WI38 (cell line): ENCODE measurements at regions not wholly inside any gene's neighbourhood (a gene's known extent, or its start where the extent isn't known, plus 50 kb on each side); places are given as distances from the start of the nearest gene placed in this dataset.

ENCODE experiments used
- H3K4me3 ChIP-seq: 2 replicates; pipeline ENCODE4 v1.5.1; 2011; ENCODE audit warnings: low read depth, mild to moderate bottlenecking, control low read depth, low read length
- TF ChIP-seq, protein P1 (sequence below): IDR thresholded peaks from 2 replicates; pipeline ENCODE4 v1.5.1; 2012; ENCODE audit warnings: low read depth, mild to moderate bottlenecking, control low read depth, low read length

DNA sequence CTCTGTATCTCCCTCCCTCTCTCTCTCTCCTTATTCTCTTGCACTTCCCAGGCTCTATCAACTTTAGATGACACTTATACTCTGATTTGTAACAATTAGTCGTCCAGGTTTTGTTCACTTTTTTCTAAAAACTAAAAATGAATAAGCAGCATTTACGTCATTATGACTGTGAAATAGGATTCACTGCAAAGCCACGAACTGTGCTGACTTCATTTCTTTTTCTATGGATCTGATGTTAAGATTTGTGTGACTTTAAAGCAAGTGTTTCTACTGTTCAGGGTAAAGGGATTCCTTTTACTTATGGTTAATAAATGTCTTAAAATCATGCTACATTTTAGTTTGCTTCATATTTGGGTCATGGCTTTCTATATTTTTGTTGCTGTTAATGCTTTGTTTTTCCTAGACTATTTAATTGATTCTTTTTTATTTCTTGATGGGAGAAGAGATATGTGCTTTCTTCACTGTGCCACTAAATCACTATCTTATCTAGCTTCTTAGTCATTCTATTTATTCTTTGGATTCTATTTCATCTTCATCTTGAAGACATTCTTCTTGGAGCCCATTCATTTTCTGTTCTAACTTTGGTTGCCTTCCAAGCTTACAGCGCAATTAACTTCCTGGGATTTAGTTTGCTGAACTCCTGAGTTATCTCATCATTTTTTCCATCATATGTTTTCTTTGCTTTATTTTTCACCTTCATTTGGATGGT lies 480.4 kb upstream of the TRIB2 start:
- TF ChIP-seq, protein P1, sequence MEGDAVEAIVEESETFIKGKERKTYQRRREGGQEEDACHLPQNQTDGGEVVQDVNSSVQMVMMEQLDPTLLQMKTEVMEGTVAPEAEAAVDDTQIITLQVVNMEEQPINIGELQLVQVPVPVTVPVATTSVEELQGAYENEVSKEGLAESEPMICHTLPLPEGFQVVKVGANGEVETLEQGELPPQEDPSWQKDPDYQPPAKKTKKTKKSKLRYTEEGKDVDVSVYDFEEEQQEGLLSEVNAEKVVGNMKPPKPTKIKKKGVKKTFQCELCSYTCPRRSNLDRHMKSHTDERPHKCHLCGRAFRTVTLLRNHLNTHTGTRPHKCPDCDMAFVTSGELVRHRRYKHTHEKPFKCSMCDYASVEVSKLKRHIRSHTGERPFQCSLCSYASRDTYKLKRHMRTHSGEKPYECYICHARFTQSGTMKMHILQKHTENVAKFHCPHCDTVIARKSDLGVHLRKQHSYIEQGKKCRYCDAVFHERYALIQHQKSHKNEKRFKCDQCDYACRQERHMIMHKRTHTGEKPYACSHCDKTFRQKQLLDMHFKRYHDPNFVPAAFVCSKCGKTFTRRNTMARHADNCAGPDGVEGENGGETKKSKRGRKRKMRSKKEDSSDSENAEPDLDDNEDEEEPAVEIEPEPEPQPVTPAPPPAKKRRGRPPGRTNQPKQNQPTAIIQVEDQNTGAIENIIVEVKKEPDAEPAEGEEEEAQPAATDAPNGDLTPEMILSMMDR = no peak
- H3K4me3 ChIP-seq = no peak overlapping the region

DNA sequence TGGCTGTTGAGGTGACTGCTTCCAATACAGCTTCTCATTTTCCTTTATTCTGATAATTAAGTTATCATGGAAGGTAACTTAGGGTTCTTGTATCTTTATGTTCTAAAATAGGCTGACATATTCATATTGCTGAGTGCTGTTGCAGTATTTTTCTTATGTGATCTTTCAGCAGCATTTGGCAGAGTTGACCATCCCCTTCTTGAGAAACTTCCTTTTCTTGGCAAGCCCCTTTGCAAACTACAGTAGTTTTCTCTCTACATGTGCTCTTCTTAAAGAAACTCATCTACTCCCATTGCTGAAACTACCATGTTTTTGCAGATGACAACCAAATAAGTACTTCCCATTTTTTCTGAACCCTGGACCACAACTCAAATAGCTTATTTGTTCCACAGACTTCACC lies 476.5 kb upstream of the TRIB2 start:
- H3K4me3 ChIP-seq = no peak overlapping the region
- TF ChIP-seq, protein P1 = no peak

DNA sequence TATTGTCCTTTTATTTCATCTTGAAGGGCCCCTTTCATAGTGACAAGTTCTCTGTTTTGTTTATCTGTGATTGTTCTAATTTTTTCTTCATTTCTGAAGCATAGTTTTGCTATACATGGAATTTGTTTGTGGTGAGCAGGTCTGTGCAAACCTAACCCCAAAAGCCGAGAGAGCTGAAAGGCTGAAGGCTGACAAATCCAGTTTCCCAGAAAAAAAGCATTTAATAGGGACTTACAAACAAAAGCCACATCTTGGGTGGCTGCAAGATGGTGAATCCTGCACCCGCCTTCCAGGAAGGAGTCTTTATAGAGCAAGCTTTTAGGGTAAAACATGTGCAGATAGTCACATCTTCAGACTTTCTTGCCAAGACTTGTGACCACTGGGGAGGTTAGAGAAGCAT lies 473.4 kb upstream of the TRIB2 start:
- no peak overlapping the region for H3K4me3 ChIP-seq
- TF ChIP-seq, protein P1 = no peak

DNA sequence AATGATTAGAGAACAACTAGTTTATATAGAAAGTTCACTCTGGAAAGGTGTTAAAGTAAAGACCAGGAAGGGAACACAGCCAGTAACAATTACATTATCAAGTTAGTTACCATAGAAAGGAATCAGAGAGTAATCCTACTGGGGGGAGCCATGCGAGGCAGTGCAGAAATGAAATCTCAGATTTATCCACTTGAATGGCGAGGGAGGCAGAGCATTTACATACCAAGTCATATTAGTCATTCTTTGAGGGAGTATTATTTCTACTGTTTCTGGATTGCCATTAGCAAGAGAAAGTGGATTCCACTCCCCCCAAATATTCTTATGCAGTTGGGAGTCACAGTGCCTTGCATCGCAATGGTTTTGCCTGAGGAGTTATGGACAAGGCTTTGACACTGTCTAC lies 472.7 kb upstream of the TRIB2 start:
- no peak overlapping the region for H3K4me3 ChIP-seq
- TF ChIP-seq, protein P1 = no peak

GRCh38 chr2:12251121-12251520 lies 465.6 kb upstream of the TRIB2 start:
- TF ChIP-seq, protein P1 = no peak
- H3K4me3 ChIP-seq = no peak overlapping the region

DNA sequence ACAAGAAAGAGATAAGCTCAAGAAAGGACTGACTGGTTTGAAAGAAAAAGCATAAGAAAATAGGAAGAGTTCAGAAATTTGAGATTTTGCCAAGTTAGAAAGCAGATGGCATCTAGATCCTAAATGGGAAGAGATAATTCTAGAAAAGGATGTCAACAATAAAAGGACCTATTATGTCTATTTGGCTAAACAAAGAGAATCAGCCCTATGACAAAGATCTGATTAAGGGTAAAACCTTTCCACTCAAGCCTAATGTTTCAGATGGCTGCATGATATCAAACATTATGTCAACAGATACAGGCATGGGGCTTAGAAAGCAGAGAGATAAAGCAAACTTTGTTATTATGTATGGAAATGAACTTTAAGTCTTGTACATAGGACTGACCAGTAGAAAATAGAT lies 465.0 kb upstream of the TRIB2 start:
- no peak overlapping the region for H3K4me3 ChIP-seq

GRCh38 chr2:12253167-12253778 lies 463.5 kb upstream of the TRIB2 start:
- TF ChIP-seq, protein P1 = no peak
- no peak overlapping the region for H3K4me3 ChIP-seq

More for the DNA sequence above, 465.0 kb upstream of the TRIB2 start:
- TF ChIP-seq, protein P1 = no peak
